Lower leg skin (tissue), 3 donors: ENCODE measurements at regions not wholly inside any gene's neighbourhood (a gene's known extent, or its start where the extent isn't known, plus 50 kb on each side); places are given as distances from the start of the nearest gene placed in this dataset.

Experiments used
- POLR2A ChIP-seq, 2 donors: fragments of 450-650 bp; IDR thresholded peaks; one replicate each; pipeline ENCODE4 v1.6.1; 2016 to 2017; ENCODE audit warnings: antibody characterized with exemption in 2 of 2, mild to moderate bottlenecking in 1 of 2, moderate library complexity in 1 of 2
- TF ChIP-seq, protein P1 (sequence below), 3 donors: fragments of 450-650 bp; IDR thresholded peaks; one replicate each; pipeline ENCODE4 v1.5.1; 2016; ENCODE audit warnings: antibody characterized with exemption in 3 of 3, mild to moderate bottlenecking in 3 of 3, moderate library complexity in 2 of 3

DNA sequence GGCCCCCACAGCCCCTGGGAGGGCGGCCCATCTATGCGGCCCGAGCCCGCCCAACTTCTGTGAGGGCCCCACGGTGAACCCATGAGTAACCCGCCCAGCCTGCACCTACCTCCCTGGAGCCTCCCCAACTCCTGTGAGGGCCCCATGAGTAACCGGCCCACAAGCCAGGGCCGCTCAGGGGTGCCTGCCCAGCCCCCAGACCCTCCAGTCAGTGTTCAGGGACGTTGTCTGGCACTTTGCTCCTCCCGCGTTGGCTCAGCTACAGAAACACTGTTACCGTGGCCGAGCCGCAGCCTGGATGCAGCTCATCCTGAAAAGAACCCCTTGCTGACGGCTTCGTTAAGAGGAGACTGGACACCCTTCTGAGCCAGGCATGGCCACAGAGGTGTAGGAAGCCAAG is 179.6 kb downstream of the BRD1 start:
- TF ChIP-seq, protein P1, sequence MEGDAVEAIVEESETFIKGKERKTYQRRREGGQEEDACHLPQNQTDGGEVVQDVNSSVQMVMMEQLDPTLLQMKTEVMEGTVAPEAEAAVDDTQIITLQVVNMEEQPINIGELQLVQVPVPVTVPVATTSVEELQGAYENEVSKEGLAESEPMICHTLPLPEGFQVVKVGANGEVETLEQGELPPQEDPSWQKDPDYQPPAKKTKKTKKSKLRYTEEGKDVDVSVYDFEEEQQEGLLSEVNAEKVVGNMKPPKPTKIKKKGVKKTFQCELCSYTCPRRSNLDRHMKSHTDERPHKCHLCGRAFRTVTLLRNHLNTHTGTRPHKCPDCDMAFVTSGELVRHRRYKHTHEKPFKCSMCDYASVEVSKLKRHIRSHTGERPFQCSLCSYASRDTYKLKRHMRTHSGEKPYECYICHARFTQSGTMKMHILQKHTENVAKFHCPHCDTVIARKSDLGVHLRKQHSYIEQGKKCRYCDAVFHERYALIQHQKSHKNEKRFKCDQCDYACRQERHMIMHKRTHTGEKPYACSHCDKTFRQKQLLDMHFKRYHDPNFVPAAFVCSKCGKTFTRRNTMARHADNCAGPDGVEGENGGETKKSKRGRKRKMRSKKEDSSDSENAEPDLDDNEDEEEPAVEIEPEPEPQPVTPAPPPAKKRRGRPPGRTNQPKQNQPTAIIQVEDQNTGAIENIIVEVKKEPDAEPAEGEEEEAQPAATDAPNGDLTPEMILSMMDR (IDR thresholded peaks at IDR 0.05): no peak
- TF ChIP-seq POLR2A (IDR thresholded peaks at IDR 0.05): no peak
